HFFc6 (cell line): ENCODE measurements at regions not wholly inside any gene's neighbourhood (a gene's known extent, or its start where the extent isn't known, plus 50 kb on each side); places are given as distances from the start of the nearest gene placed in this dataset.

Experiments used
- DNase-seq: peaks from one replicate; pipeline ENCODE4 v3.0.0-alpha.2; 2018
- H3K27ac Mint-ChIP-seq: 2 replicates; pipeline ENCODE4 v1.8.0; 2020; ENCODE audit warnings: mild to moderate bottlenecking, mixed read lengths
- H3K27me3 Mint-ChIP-seq: 2 replicates; pipeline ENCODE4 v1.8.0; 2021; ENCODE audit warnings: mild to moderate bottlenecking, moderate library complexity, mixed read lengths; ENCODE audit not compliant: insufficient read depth
- H3K36me3 Mint-ChIP-seq: 2 replicates; pipeline ENCODE4 v1.8.0; 2021; ENCODE audit warnings: low read depth, mixed read lengths
- H3K4me1 Mint-ChIP-seq: 2 replicates; pipeline ENCODE4 v1.8.0; 2020; ENCODE audit warnings: low read depth, mixed read lengths
- H3K4me3 Mint-ChIP-seq: 2 replicates; pipeline ENCODE4 v1.8.0; 2020; ENCODE audit warnings: mild to moderate bottlenecking, moderate library complexity, mixed read lengths
- H3K9me3 Mint-ChIP-seq: 2 replicates; pipeline ENCODE4 v1.8.0; 2020; ENCODE audit warnings: mild to moderate bottlenecking, mixed read lengths
- TF ChIP-seq, protein P1 (sequence below): fragments of 200-600 bp; sonication (generic); IDR thresholded peaks from 2 replicates; pipeline ENCODE4 v1.5.0; 2021; ENCODE audit warnings: antibody characterized with exemption, mild to moderate bottlenecking

DNA sequence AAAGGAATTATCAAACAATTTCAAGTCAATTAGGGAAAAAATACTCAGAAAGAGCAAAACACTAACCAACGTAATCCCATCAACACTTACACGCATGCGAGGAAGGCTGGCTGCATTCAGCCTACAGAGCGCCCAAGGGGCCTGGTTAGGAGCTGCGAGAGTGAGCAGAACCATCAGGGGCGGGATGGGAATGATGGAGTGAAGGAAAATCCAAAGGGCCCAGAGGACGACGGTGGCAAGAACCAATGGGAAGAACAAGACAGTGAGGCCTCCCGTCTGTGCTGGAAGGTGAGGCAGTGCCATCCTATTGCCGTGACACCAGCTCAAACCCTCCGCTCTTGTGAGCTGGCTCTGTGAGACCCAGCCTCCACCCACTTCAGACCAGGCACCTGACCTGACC, 253.0 kb downstream of the IRS2 start:
- Mint-ChIP-seq H3K4me3 (no peak overlapping the region), H3K36me3 (no peaks in the 10 kb centered on the region; the same call in 1 of the 2 replicates), H3K9me3 (no peaks in the 10 kb centered on the region), H3K4me1 (no peaks in the 10 kb centered on the region), H3K27me3 (peaks cover 9% of the 10 kb centered on the region), H3K27ac (no peak overlapping the region)
- no peak for DNase-seq
- TF ChIP-seq, protein P1, sequence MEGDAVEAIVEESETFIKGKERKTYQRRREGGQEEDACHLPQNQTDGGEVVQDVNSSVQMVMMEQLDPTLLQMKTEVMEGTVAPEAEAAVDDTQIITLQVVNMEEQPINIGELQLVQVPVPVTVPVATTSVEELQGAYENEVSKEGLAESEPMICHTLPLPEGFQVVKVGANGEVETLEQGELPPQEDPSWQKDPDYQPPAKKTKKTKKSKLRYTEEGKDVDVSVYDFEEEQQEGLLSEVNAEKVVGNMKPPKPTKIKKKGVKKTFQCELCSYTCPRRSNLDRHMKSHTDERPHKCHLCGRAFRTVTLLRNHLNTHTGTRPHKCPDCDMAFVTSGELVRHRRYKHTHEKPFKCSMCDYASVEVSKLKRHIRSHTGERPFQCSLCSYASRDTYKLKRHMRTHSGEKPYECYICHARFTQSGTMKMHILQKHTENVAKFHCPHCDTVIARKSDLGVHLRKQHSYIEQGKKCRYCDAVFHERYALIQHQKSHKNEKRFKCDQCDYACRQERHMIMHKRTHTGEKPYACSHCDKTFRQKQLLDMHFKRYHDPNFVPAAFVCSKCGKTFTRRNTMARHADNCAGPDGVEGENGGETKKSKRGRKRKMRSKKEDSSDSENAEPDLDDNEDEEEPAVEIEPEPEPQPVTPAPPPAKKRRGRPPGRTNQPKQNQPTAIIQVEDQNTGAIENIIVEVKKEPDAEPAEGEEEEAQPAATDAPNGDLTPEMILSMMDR, result no peak

DNA sequence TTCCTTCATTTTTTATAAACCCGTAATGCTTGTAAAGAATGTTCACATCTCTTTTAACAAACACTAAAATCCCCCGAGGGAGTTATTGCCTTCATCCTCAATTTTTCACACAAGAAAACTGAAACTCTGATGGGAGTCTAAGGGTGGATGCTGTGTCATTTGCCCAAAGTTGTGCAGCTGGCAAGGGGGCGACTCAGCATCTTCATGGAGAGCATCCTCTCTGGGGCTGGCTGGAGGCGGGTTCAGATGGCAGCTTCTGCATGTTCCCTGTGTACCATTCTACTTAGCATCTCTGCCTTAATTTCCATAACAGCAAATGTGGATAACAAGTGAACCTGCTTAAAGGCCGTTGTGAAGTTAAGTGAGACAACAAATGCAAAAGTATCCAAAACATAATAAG, 256.4 kb downstream of the IRS2 start:
- DNase-seq, result no peak
- Mint-ChIP-seq H3K27ac (no peak overlapping the region), H3K4me3 (no peak overlapping the region), H3K4me1 (no peaks in the 10 kb centered on the region), H3K36me3 (no peaks in the 10 kb centered on the region), H3K9me3 (no peaks in the 10 kb centered on the region), H3K27me3 (peaks cover 9% of the 10 kb centered on the region)
- TF ChIP-seq, protein P1, result no peak

DNA sequence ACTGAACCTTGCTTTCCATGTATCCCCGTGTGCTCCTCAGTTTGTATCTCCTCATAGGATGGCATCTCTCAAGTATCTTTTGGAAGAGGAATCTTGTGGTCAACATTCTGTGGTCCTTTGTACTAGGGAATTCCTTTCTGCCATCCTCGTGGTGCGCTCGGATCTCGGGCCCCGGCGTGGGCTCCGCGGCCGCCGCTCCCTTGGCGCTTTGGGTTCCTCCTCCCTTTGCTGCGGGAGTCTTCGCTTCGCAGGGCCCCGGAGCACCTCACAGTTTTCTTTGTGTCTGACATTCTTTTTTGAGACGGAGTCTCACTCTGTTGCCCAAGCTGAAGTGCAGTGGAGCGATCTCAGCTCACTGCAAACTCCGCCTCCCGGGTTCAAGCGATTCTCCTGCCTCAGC, 264.7 kb downstream of the IRS2 start:
- no peak for DNase-seq
- Mint-ChIP-seq H3K27me3 (peaks cover 14% of the 10 kb centered on the region), H3K9me3 (no peaks in the 10 kb centered on the region), H3K4me1 (no peaks in the 10 kb centered on the region), H3K4me3 (no peak overlapping the region), H3K36me3 (no peaks in the 10 kb centered on the region), H3K27ac (no peak overlapping the region)
- TF ChIP-seq, protein P1, result no peak

DNA sequence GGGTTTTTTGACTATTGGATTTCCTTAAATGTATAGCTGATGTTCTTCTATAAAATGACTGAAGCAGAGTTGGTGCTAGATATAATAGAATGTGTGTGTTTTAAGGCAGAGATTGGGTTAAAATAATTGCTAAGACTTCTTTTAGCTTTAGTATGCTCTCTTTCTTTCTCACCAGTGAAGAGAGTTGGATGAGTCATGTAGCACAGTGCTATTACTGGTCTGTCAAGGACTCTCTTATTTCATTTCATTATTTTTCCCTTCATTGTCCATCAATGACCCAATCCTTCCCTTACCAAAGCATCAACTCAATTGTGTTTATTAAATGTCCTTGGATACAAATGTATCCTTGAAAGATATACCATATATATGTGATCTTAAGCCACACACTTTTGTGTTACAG, 268.9 kb downstream of the IRS2 start:
- Mint-ChIP-seq H3K27ac (no peak overlapping the region), H3K36me3 (no peaks in the 10 kb centered on the region), H3K4me3 (no peak overlapping the region), H3K27me3 (peaks cover 6% of the 10 kb centered on the region), H3K9me3 (no peaks in the 10 kb centered on the region), H3K4me1 (no peaks in the 10 kb centered on the region; the same call in 1 of the 2 replicates)
- TF ChIP-seq, protein P1, result no peak
- no peak for DNase-seq

DNA sequence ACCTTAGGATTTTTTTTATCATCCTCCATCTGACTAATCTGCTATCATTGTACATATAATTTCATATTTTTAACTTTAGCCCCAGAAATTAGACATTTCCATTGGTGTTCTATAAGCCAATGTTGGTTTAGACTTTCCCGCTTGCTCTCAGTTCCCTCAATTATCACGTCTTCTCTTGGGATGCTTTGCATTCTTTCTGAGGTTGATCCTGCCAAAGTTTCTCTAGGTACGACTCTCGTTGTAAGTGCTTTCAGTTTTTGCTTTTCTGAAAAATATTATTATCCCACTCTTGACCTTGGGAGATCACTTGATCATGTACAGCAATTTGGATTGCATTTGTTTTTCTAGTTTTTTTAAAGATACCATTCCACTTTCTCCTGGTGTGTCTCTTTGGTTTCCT, 270.2 kb downstream of the IRS2 start:
- H3K9me3 Mint-ChIP-seq, result no peaks in the 10 kb centered on the region
- TF ChIP-seq, protein P1, result no peak
- peaks cover 10% of the 10 kb centered on the region; the same call in 1 of the 2 replicates for H3K27me3 Mint-ChIP-seq
- no peak overlapping the region for H3K27ac Mint-ChIP-seq
- no peak overlapping the region for H3K4me3 Mint-ChIP-seq
- H3K4me1 Mint-ChIP-seq, result no peaks in the 10 kb centered on the region; the same call in 1 of the 2 replicates
- H3K36me3 Mint-ChIP-seq, result no peaks in the 10 kb centered on the region
- DNase-seq, result no peak

DNA sequence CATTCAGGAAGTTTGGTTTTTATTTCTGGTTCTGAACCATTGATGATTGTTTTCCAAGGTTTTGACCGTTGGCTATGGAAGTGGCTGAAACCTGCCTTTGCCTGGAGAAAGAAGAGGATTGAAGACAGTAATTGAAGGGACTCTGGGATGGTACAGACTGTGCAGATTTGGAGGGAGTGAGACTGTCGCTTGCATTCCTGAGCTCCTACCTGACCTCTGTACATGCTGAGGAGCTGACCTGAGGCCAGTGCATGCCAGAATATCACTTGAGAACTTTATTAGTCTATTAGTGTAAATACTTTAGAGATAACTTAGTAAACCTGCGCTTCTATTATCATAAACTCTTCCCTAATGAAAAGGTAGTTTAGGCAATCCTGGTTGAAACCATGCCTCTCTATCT, 276.4 kb downstream of the IRS2 start:
- DNase-seq, result no peak
- Mint-ChIP-seq H3K27ac (no peak overlapping the region), H3K4me3 (no peak overlapping the region), H3K4me1 (peaks cover 8% of the 10 kb centered on the region), H3K27me3 (peaks cover 19% of the 10 kb centered on the region), H3K36me3 (no peaks in the 10 kb centered on the region), H3K9me3 (no peaks in the 10 kb centered on the region)
- TF ChIP-seq, protein P1, result no peak
